A673 (cell line): ENCODE measurements at regions not wholly inside any gene's neighbourhood (a gene's known extent, or its start where the extent isn't known, plus 50 kb on each side); places are given as distances from the start of the nearest gene placed in this dataset.

ENCODE experiments used
- EZH2 ChIP-seq: fragments of 200-600 bp; sonication (generic); IDR thresholded peaks from 2 replicates; pipeline ENCODE4 v1.6.1; 2017; ENCODE audit warnings: borderline replicate concordance, low read depth, mild to moderate bottlenecking, mixed read lengths, antibody characterized with exemption, low read length; ENCODE audit not compliant: poor library complexity, severe bottlenecking
- TF ChIP-seq, protein P1 (sequence below): fragments of 300-800, 200-600 bp; sonication (generic); conservative IDR thresholded peaks from 2 replicates; pipeline ENCODE4 v1.5.1; 2017; ENCODE audit warnings: low read depth, mild to moderate bottlenecking, antibody characterized with exemption, low read length, moderate library complexity, mixed read lengths

DNA sequence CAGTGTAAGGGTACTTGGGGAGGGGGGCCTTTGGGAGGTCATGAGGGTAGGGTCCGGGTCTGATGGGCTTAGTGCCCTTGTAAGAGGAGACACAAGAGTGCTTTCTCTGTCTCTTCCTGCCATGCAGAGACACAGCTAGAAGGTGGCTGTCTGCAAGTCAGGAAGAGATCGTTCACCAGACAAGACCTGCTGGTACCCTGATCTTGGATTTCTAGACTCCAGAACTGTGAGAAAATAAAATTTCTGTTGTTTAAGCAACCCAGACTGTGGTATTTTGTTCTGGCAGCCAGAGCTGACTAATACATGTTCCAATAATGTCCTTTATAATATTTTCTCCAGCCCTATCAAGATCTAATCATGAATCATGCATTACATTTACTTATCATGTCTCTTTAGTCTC lies 130.0 kb upstream of the VEPH1 start:
- TF ChIP-seq, protein P1, sequence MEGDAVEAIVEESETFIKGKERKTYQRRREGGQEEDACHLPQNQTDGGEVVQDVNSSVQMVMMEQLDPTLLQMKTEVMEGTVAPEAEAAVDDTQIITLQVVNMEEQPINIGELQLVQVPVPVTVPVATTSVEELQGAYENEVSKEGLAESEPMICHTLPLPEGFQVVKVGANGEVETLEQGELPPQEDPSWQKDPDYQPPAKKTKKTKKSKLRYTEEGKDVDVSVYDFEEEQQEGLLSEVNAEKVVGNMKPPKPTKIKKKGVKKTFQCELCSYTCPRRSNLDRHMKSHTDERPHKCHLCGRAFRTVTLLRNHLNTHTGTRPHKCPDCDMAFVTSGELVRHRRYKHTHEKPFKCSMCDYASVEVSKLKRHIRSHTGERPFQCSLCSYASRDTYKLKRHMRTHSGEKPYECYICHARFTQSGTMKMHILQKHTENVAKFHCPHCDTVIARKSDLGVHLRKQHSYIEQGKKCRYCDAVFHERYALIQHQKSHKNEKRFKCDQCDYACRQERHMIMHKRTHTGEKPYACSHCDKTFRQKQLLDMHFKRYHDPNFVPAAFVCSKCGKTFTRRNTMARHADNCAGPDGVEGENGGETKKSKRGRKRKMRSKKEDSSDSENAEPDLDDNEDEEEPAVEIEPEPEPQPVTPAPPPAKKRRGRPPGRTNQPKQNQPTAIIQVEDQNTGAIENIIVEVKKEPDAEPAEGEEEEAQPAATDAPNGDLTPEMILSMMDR: no peak
- no peak for TF ChIP-seq EZH2
